HK-2 (cell line): ENCODE measurements at regions not wholly inside any gene's neighbourhood (a gene's known extent, or its start where the extent isn't known, plus 50 kb on each side); places are given as distances from the start of the nearest gene placed in this dataset.
"Not testable (repeated sequence)": the region's sequence is repeated elsewhere in the genome, so short reads cannot be mapped to it uniquely, and the experiment has no call there.

Experiments
- DNase-seq: peaks from one replicate; pipeline ENCODE4 v3.0.0-alpha.2; 2018; ENCODE audit not compliant: unreplicated experiment

DNA sequence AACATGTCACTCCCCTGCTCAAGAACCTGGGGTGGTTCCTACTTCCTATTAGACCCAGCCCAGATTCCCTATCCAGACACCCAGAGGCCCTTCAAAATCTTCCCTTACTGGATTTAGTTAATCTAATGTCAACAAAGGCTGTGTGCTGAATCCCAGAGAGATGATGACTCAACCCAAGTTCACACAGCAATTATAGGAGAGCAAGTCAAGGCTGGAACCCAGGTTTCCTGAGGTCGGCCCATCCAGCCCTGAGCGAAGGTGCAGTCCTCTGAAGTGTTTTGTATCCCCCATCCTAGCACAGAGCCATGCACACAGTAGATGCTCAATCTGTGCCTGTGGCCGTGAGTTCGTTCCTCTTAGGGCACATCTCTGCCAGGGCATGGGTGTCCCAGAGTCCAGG, 452.1 kb downstream of the GOLGA6L6 start:
- DNase-seq: not testable (repeated sequence)

DNA sequence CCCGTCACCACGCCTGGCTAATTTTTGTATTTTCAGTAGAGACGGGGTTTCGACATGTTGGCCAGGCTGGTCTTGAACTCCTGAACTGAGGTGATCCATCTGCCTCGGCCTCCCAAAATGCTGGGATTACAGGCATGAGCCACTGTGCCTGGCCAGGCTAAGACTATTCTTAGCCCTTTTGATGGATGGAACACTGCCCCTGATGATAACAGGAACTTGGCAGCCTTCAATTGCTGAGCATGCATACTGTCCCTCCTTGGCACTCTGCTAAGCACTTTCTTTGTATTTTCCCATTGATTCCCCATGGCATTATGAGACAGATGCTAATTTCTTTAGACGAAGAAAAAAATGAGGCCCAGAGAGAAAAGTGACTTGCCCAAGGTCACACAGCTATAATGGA, 457.6 kb downstream of the GOLGA6L6 start:
- not testable (repeated sequence) for DNase-seq

DNA sequence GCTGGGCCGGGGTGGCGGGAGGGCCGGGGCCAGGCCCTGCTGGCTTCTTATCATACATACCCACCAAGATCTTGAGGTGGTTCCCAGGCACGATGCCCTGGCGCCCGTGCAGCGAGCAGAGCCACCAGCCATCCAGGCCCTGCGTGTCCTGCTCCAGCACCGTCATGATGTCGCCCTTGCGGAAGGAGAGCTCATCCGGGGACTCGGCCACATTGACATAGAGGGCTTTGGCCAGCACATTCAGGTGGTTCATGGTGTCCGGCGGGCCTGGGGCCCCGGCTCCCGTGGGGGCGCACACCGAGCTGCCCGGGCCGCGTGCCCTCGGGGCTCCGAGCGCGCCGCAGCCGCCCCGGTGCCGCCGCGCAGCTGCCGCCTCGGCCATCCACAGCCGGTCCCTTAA, 467.5 kb downstream of the GOLGA6L6 start:
- DNase-seq: not testable (repeated sequence)

DNA sequence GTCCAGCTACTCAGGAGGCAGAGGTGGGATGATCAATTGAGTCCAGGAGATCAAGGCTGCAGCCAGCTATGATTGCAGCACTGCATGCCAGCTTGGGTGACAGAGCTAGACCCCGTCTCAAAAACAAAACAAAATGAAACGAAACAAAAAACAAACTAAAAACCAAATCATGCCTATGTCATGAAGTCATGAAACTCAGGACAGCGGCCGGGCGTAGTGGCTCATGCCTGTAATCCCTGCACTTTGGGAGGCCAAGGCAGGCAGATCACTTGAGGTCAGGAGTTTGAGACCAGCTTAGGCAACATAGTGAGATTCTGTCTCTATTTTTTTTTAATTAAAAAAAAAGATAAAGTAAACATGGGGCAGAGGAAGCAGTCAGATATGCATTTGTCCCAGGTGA, 472.6 kb downstream of the GOLGA6L6 start:
- not testable (repeated sequence) for DNase-seq

DNA sequence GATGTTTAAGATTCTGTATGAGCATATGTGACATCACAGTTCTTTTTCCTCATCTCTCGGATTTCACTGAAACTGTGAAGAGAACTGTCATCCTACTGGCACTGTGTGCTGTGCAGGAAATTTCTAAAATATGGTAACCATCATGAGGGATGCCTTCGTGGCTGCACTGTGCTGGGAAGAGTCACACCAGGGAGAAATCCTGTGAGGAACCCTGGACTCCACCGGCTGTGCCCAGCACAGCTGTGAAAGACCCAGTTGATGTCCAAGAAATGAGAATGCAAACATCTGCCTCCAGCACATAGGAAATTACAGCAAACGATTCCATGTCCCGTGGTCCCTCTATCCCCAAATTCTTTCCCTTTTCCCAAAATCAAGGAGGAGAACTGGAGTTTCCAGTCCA, 475.4 kb downstream of the GOLGA6L6 start:
- not testable (repeated sequence) for DNase-seq

DNA sequence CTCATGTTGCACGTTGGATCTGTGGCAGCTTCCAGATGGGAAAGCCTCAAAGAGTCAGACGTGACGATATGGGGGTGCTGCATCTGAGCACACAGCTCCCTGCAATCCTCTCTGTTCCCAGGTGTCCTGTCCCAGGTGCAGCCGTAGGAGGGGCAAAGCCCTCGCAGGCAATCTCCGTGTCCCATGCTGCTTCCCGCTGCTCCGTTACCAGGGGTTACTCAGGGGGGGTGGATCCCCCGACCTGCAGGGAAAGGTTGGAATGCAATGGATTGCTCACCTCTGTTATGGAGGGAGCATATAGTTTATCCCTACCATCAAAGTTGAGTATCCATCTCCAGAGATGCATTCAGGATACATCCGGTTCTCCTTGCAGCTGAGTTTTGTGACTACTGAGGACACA, 476.1 kb downstream of the GOLGA6L6 start:
- DNase-seq: not testable (repeated sequence)

DNA sequence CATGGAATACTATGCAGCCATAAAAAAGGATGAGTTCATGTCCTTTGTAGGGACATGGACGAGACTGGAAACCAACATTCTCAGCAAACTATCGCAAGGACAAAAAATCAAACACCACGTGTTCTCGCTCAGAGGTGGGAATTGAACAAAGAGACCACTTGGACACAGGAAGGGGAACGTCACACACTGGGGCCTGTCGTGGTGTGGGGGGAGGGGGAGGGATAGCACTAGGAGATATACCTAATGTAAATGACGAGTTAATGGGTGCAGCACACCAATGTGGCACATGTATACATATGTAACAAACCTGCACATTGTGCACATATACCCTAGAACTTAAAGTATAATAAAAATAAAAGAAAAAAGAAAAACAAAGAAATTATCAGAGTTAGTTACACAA, 478.4 kb downstream of the GOLGA6L6 start:
- DNase-seq: not testable (repeated sequence)

DNA sequence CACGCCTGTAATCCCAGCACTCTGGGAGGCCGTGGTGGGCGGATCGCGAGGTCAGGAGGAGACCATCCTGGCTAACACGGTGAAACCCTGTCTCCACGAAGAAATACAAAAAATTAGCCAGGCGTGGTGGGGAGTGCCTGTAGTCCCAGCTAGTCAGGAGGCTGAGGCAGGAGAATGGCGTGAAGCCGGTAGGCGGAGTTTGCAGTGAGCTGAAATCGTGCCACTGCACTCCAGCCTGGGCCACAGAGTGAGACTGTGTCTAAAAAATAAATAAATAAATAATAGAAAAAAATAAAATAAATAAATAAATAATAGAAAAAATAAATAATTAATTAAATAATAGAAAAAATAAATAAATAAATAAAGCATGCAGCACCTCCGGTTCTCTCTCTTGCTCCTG, 480.8 kb downstream of the GOLGA6L6 start:
- DNase-seq: not testable (repeated sequence)

DNA sequence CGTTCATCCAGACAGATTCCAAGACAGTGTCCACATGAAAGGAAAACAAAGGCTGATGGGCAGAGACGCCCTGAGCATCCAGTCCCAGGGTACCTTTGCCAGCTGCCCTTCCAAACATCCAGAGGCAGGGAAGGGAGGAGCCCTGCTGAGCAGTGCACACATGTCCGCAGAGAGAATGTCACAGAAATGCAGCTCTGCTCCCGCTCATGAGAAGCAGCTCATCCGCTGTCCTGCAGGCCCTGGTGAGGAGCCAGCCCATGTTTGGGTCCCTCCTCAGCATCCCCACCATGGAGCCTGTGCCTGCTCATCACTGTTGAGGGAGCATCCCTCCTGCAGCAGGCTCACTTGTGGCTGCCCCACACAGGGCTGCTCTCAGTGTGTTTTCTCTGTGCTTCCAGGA, 484.7 kb downstream of the GOLGA6L6 start:
- DNase-seq: not testable (repeated sequence)

DNA sequence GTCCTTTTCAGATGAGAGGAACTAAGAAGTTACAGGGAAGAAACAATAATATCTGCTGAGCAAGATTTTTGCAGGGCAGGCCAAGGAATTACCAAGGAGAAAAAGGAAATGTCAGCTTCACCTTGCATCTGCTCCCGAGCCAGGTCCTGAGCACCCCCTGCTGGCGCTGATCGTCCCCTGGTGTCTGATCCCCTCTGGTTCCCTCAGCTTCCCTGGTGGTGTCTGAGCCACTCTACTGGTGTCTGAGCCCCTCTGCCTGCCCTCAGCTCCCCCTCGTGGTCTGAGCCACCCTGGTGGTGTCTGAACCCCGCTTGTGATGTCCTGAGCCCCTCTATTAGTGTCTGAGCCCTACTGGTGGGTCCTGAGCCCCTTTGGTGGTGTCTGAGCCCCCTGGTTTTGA, 485.7 kb downstream of the GOLGA6L6 start:
- DNase-seq: not testable (repeated sequence)

DNA sequence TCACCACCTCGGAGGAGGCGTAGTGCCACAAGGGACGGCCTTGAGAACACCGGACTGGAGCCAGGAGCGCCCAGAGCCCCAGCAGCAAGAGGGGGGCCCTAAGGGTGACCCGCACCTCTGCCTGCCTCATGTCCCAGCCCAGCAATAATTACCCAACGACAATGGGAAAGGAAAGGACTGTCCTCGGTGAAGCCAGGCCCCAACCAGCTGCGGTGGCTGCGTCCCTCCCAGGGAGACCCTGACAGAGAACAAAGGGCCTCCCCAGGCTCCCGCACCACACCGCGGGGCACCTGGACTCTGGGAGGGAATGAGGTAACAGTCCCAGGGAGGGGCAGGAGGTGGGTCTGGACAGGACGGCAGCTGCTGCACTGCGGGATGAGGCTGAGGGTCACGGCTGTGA, 493.4 kb downstream of the GOLGA6L6 start:
- DNase-seq: not testable (repeated sequence)

DNA sequence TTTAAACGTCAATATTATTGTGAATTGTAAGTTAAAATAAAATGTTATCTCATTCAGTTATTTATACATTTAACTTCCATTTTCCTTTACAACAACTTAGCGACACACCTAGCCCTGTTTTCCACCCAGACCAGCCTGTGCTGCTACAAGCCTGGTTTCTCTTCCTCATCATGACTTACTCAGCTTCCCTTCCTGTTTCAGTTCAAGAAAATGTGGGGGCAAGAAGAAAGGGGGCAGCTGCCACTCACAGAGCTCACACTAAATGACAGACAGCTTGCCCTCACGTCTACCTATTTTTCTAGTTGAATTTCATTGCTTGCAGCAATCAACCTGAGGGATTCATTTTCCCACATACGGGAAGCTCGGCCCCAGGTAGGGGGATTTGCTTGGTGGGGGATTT, 496.4 kb downstream of the GOLGA6L6 start:
- DNase-seq: not testable (repeated sequence)

DNA sequence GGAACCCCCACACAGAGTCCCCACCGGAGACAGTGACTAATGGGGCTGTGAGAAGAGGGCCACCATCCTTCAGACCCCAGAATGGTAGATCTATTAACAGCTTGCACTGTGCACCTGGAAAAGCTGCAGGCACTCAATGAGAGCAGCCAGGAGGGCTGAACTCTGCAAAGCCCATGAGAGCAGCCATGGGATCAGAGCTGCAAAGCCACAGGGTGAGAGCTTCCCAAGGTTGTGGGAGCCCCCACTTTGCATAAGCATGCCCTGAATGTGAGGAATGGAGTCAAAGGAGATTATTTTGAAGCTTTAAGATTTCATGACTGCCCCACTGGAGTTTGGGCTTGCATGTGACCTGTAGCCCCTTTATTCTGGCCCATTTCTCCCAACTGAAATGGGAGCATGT, 500.9 kb downstream of the GOLGA6L6 start:
- not testable (repeated sequence) for DNase-seq

DNA sequence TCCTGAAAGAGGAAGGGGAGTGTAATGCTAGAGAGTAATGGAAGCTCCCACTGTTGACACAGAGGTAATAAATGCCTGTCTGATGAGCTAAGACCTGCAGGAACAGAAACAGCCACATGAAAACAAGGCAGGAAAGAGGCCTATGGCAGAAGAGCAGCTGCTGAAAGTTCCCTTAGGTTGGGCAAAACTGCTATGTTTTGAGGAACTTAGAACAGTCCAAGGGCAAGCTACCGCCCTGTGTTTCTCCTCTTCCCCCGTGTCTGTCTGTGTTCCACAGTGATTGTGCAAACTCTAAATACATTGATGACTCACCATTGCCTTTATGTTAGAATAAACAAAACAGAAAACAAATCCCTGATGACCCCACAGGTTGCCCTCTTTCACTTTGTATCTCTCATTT, 516.6 kb downstream of the GOLGA6L6 start:
- DNase-seq: not testable (repeated sequence)

DNA sequence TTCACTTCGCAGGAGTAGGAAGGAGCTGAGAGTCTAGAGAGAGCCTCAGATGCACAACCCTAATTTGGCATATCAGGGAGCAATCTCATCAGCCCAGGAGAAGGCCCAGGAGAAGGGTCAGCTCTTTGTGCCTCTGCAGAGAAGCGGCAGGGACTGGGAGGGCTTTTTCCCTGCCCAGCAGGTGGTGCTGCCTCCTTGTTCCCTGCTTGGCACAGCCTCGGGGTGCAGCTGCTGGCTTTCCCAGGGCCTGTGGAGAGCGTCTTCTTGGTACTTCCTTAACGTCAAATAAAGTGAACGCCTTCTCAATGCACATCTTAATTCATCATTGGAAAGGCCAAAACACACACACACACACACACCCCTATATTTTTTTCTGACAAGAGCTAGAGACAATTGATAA, 519.3 kb downstream of the GOLGA6L6 start:
- DNase-seq: not testable (repeated sequence)

DNA sequence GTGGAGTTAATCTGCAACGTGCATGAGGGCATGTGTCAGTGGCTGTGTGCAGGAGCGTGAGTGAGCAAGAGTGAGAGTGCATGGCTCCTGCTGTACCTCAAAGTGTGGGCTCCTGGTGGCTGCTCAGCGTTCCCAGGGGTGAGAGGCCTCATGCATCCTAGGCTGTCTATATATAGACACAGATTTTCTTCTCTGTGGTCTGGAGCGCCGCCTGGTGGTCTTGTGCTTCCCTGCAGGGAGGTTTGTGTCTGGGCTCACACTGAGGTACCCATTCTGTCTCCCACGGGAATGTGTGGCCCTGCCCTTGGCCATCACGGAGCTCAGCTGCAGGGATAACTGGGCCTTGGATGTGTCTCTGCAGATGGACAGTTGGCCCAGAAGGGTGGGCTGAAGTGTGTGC, 520.2 kb downstream of the GOLGA6L6 start:
- not testable (repeated sequence) for DNase-seq

DNA sequence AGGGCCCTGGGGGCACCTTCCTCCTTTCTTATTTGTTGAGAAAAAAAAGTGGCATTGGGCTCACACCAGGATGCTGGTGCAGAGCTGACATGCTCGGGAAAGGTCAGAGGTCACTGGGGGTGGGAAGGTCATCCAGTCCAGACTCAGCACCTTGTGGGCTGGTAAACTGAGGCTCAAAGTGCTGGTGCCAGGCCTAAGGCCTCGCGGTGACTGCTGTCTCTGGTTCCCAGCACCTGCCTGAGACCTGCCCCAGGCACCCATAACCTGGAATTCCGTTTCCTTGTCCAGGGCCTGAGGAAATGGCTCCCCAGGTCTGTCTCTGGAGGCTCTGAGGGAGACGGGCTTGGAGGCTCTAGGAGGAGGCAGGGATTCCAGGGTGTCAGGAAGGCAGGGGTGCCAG, 521.0 kb downstream of the GOLGA6L6 start:
- not testable (repeated sequence) for DNase-seq

DNA sequence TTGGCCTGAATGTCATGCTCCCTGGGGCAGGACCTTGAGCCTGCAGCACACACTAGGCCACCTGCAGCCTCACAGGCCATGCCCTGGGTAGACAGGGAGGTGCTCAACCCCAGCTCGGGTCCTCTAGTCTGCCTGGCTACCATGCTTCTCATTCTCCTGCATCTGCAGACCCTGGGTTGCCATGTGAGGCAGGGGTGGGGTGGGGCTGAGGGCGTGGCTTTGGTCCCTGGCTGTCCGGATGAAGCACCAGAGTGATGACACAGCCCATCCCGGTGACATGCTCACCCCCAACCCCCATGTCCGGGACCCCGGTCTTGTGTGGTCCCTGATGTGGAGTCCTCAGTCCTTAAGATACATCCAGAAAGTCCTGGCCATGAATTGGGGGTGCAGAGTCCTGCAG, 521.8 kb downstream of the GOLGA6L6 start:
- not testable (repeated sequence) for DNase-seq

DNA sequence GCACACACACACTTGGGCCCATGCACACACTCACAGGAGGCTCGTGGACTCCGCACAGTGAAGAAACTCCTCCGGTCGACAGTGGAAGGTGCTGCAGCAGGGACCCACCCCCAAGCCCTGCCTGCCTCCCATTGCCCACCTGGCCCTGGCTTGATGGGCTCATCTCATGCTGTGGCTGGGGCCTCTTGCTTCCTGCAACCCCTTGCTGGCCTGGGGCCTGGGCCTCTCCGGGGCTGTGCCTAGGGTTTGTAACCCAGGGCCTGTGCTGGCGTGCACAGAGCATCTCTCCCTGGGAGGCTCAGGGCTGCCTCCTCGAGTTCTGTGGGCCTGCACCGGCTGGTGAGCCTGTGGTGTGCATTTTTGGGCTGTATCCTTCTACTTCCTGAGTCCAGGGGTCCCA, 524.0 kb downstream of the GOLGA6L6 start:
- not testable (repeated sequence) for DNase-seq

DNA sequence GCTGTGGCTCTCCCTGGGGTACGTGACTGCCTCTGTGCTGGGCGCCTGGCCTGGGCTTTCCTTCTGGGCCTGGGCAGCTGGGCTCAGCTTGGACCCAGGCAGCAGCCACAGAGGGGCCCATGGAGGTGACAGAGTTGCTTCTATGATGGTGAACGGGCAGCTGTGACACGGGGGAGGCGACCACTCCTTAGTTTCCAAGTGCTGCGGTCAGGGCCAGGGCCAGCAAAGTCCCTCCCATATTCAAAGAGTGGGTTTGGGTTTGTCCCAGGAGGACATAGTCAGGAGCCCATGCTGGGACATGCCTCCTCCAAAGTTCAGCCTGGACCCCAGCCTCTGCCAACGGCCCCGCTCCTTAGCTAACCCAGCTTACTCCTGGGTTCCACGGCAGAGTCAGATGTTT, 524.7 kb downstream of the GOLGA6L6 start:
- not testable (repeated sequence) for DNase-seq

DNA sequence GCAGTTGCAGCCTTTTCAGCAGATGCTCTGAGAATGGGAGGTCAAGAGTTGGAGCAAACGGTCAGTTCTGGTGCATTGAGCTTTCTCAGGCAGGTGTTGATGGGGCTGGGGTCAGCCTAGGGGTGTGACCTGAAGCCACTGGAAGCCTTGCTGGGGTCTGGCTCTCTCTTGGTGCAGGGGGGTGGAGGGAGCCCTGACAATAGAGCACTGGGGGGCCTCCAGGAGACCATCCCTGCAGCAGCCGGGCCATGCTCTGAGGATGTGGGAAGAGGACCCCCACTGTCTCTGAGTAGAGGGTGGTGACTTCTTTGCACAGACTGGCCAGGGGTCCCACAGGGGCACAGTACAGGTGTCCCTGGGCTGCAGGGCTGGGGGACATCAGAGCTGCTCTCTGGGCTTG, 528.8 kb downstream of the GOLGA6L6 start:
- not testable (repeated sequence) for DNase-seq

DNA sequence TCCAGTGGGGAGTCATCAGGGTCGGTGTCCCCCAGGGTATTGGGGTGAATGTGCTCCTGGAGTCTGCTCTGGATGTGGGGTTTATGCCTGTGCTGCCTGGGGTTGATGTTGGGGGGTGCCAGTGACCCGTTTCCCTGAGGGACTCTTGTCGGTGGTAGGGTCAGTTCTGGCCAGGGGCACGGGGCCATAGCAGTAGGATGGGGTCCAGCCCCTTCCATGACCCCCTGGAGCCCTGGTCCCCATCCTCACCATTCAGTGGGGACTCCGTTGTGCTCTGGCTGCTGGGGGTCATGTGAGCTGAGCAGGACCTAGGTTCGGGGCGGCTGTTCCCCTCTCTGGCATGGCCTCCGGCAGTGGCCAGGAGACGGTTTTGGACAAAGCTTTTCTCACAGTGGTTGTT, 530.8 kb downstream of the GOLGA6L6 start:
- DNase-seq: not testable (repeated sequence)

DNA sequence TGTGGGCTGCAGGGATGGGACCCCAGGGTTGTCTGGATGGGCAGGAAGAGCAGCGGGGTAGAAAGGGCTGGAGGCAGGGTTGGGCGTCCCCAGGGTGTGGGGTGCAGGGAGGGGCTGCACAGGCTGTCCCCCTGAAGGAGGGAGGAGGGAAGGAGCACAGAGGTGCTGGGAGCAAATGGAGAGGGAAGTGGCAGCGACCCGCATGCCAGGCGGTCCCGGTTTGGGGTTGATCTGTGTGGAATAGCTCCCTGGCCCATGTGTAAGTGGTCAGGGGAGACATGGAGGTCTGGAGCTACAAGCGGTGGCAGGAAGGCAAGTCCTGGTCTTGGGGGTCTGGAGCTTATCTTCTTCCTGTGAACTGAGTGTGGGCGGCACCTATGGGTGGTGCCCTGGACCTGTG, 532.0 kb downstream of the GOLGA6L6 start:
- DNase-seq: not testable (repeated sequence)

DNA sequence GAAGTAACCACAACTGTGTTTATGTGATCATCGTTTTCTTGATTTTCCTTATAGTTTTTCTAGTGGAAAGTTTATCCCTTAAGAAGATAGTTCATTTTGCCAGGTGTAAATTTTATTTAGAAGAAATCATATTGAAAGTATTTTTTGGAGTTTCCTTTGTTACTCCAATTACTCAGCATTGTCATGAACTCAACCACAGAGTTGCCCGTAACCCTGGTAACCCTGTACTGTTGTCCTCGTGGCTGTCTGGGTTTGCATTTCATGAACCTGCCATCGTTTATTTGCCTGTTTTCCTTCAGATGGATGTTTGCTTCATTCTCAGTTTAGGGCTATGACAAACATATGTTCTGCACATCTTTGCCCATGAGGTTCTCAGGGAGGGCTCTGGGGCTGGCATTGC, 534.3 kb downstream of the GOLGA6L6 start:
- not testable (repeated sequence) for DNase-seq

DNA sequence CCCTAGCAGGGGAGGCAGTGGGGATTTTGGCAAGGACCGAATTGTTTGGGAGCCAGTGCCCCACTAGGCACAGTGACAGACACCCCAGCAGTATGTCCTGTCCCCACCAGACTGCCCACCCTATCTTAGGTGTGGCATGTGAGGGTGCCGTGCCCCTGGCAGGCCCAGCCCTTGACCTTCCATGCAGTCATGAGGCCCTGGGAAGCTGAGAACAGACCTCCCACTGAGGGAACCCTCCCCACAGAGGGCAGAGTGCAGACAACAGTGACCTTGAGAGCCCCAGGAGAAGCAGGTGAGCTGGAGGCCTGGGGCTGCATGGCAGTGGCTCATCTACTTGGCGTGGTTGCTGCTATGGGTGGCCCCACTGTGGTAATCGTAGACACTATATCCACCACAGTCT, 538.1 kb downstream of the GOLGA6L6 start:
- not testable (repeated sequence) for DNase-seq
